Hypothalamus (tissue), 51 donors: ENCODE measurements at regions not wholly inside any gene's neighbourhood (a gene's known extent, or its start where the extent isn't known, plus 50 kb on each side); places are given as distances from the start of the nearest gene placed in this dataset.
"Not testable (repeated sequence)": the region's sequence is repeated elsewhere in the genome, so short reads cannot be mapped to it uniquely, and the experiment has no call there.

Experiments used
- DNase-seq, 51 donors: peaks; one replicate each; lab custom pipeline; 2025; lab: John Stamatoyannopoulos, UW

GRCh38 chr11:23620617-23621016 lies 760.3 kb upstream of the CCDC179 start:
- no peak for DNase-seq

GRCh38 chr11:23632293-23632692 lies 772.0 kb upstream of the CCDC179 start:
- DNase-seq, result no peak

GRCh38 chr11:23644443-23644842 lies 784.2 kb upstream of the CCDC179 start:
- DNase-seq, result no peak

GRCh38 chr11:23652336-23652735 lies 792.1 kb upstream of the CCDC179 start:
- not testable (repeated sequence) for DNase-seq

- no peak for DNase-seq
Measured at GRCh38 chr11:23653071-23653675, 792.9 kb upstream of the CCDC179 start.

- DNase-seq, result no peak
Measured at GRCh38 chr11:23668324-23668723, 808.0 kb upstream of the CCDC179 start.

GRCh38 chr11:23673366-23673765 lies 813.1 kb upstream of the CCDC179 start:
- DNase-seq, result no peak

- no peak for DNase-seq
Measured at GRCh38 chr11:23674866-23675265, 814.6 kb upstream of the CCDC179 start.

- DNase-seq, result no peak
Measured at GRCh38 chr11:23679041-23679440, 817.8 kb upstream of the LUZP2 start.

GRCh38 chr11:23679981-23680380 lies 816.9 kb upstream of the LUZP2 start:
- DNase-seq, result no peak

GRCh38 chr11:23680488-23681230 lies 816.2 kb upstream of the LUZP2 start:
- no peak for DNase-seq

- no peak for DNase-seq
Measured at GRCh38 chr11:23684701-23685100, 812.2 kb upstream of the LUZP2 start.

- no peak for DNase-seq
Measured at GRCh38 chr11:23687991-23688390, 808.9 kb upstream of the LUZP2 start.

GRCh38 chr11:23688411-23688810 lies 808.4 kb upstream of the LUZP2 start:
- DNase-seq, result no peak

- no peak for DNase-seq
Measured at GRCh38 chr11:23688835-23689234, 808.0 kb upstream of the LUZP2 start.

GRCh38 chr11:23696688-23697415 lies 800.0 kb upstream of the LUZP2 start:
- no peak for DNase-seq

- DNase-seq, result no peak
Measured at GRCh38 chr11:23704183-23704582, 792.7 kb upstream of the LUZP2 start.

GRCh38 chr11:23711981-23712380 lies 784.9 kb upstream of the LUZP2 start:
- no peak for DNase-seq

- no peak for DNase-seq
Measured at GRCh38 chr11:23719016-23719415, 777.8 kb upstream of the LUZP2 start.

- DNase-seq, result no peak
Measured at GRCh38 chr11:23723861-23724260, 773.0 kb upstream of the LUZP2 start.

- DNase-seq, result no peak
Measured at GRCh38 chr11:23725752-23726151, 771.1 kb upstream of the LUZP2 start.

- no peak for DNase-seq
Measured at GRCh38 chr11:23727387-23727786, 769.5 kb upstream of the LUZP2 start.
